ENCODE measurements at regions not wholly inside any gene's neighbourhood (a gene's known extent, or its start where the extent isn't known, plus 50 kb on each side); places are given as distances from the start of the nearest gene placed in this dataset.

DNA sequence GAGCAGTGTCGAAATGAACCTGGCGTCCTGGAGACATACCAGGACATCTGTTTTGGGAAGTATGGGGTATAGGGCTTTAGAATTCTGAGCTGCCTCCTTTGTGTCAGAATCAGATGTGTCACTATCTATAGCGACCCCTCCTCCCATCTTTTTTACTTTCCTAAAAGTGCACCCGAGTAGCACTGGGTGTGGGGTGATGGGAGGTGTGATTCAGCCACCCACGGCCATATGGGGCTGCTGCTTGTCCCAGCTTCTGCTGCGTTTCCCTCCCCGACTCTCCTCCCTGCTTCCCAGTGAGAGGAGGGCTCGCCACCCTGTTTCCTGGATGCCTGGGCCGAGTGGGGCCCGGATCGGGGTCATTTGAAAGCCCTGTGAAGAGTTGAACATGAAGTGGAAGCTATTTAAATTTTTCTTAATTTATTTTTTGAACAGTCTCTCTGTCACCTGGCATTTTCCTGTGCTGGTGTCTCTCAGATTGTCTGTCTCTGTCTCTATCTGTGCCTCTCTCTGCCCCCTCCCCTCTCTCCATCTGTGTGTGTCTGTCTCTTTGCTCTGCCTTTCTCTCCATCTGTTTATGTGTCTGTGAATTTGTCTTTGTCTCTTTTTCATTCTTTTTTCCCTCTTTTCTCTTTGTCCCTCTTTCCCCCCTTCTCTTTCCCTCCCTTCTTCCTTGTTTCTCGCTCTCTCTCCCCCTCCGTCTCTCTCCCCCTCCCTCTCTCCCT is 638.8 kb upstream of the EEF2KMT start:
- no peak for DNase-seq
- TF ChIP-seq, protein P1, sequence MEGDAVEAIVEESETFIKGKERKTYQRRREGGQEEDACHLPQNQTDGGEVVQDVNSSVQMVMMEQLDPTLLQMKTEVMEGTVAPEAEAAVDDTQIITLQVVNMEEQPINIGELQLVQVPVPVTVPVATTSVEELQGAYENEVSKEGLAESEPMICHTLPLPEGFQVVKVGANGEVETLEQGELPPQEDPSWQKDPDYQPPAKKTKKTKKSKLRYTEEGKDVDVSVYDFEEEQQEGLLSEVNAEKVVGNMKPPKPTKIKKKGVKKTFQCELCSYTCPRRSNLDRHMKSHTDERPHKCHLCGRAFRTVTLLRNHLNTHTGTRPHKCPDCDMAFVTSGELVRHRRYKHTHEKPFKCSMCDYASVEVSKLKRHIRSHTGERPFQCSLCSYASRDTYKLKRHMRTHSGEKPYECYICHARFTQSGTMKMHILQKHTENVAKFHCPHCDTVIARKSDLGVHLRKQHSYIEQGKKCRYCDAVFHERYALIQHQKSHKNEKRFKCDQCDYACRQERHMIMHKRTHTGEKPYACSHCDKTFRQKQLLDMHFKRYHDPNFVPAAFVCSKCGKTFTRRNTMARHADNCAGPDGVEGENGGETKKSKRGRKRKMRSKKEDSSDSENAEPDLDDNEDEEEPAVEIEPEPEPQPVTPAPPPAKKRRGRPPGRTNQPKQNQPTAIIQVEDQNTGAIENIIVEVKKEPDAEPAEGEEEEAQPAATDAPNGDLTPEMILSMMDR (IDR thresholded peaks at IDR 0.05; ENCODE audit: partially characterized antibody, unreplicated experiment), result no peak
- Mint-ChIP-seq H3K27me3 (ENCODE audit: unreplicated experiment) (peaks cover 2% of the 10 kb centered on the region), H3K9me3 (ENCODE audit: unreplicated experiment) (peaks cover 5% of the 10 kb centered on the region), H3K36me3 (ENCODE audit: unreplicated experiment) (no peaks in the 10 kb centered on the region), H3K4me3 (ENCODE audit: unreplicated experiment) (no peak overlapping the region), H3K27ac (ENCODE audit: unreplicated experiment) (peak overlapping the region; percentile 86), H3K4me1 (ENCODE audit: low read depth, unreplicated experiment) (peaks cover 5% of the 10 kb centered on the region)

DNA sequence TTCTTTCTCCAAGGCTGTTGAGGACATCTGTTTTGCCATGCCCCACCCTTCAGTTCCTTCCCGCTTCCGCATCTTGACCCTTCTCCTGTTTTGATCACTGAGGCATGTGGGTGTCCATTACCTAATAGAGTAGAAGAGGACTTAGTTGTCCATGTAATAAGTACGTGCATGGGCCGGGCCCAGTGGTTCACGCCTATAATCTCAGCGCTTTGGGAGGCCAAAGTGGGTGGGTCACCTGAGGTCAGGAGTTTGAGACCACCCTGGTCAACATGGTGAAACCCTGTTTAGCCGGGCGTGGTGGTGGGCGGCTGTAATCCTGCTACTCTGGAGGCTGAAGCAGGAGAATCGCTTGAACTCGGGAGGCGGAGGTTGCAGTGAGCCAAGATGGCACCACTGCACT is 637.8 kb upstream of the EEF2KMT start:
- Mint-ChIP-seq H3K4me1 (ENCODE audit: low read depth, unreplicated experiment) (peaks cover 5% of the 10 kb centered on the region), H3K9me3 (ENCODE audit: unreplicated experiment) (peaks cover 5% of the 10 kb centered on the region), H3K4me3 (ENCODE audit: unreplicated experiment) (no peak overlapping the region), H3K36me3 (ENCODE audit: unreplicated experiment) (no peaks in the 10 kb centered on the region), H3K27me3 (ENCODE audit: unreplicated experiment) (peaks cover 2% of the 10 kb centered on the region), H3K27ac (ENCODE audit: unreplicated experiment) (no peak overlapping the region)
- no peak for DNase-seq
- TF ChIP-seq, protein P1 (IDR thresholded peaks at IDR 0.05; ENCODE audit: partially characterized antibody, unreplicated experiment), result no peak

DNA sequence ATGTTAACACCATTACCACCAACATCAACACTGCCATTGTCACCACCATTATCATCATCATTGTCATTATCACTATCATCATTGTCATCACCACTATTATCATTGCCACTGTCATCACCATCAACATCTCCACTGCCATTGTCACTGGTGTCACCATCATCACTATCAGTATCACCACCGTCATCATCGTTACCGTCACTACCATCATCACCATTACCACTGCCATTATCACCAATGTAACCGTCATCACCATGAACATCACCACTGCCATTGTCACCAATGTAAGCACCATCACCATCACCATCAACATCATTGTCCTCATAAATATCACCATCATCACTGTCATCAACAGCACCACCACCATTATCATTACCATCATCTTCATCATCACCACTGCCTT is 633.2 kb upstream of the EEF2KMT start:
- Mint-ChIP-seq H3K4me1 (ENCODE audit: low read depth, unreplicated experiment) (no peaks in the 10 kb centered on the region), H3K27me3 (ENCODE audit: unreplicated experiment) (no peaks in the 10 kb centered on the region), H3K9me3 (ENCODE audit: unreplicated experiment) (peaks cover 2% of the 10 kb centered on the region), H3K27ac (ENCODE audit: unreplicated experiment) (no peak overlapping the region), H3K4me3 (ENCODE audit: unreplicated experiment) (no peak overlapping the region), H3K36me3 (ENCODE audit: unreplicated experiment) (no peaks in the 10 kb centered on the region)
- DNase-seq, result no peak
- TF ChIP-seq, protein P1 (IDR thresholded peaks at IDR 0.05; ENCODE audit: partially characterized antibody, unreplicated experiment), result no peak

DNA sequence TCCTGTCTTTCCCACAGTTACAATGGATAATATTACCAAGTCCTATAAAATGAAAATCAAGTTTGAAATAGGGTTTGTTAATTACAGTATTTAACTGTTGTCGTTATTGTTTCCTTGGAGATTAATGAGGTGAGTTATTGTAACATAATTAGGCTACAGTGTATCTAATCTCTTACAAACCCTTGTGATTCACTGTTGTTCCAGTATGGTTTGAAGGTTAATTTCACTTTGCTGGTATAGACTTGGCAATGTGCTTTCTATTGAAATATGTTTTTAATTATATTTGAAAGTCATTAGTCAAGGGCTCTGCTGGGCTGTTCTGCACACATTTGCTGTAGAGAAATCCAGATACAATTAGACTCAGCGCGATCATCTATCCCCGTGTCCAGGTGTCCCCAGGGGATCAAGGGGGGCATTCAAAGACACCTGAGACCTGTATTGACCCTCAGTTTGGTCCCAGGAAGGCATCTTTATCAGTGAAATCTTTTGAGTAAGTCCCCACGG is 624.6 kb upstream of the EEF2KMT start:
- no peak for DNase-seq
- no peak overlapping the region for H3K27ac Mint-ChIP-seq (ENCODE audit: unreplicated experiment)
- no peaks in the 10 kb centered on the region for H3K4me1 Mint-ChIP-seq (ENCODE audit: low read depth, unreplicated experiment)
- H3K27me3 Mint-ChIP-seq (ENCODE audit: unreplicated experiment), result no peaks in the 10 kb centered on the region
- H3K4me3 Mint-ChIP-seq (ENCODE audit: unreplicated experiment), result no peak overlapping the region
- no peaks in the 10 kb centered on the region for H3K36me3 Mint-ChIP-seq (ENCODE audit: unreplicated experiment)
- no peaks in the 10 kb centered on the region for H3K9me3 Mint-ChIP-seq (ENCODE audit: unreplicated experiment)
- TF ChIP-seq, protein P1 (IDR thresholded peaks at IDR 0.05; ENCODE audit: partially characterized antibody, unreplicated experiment), result no peak

DNA sequence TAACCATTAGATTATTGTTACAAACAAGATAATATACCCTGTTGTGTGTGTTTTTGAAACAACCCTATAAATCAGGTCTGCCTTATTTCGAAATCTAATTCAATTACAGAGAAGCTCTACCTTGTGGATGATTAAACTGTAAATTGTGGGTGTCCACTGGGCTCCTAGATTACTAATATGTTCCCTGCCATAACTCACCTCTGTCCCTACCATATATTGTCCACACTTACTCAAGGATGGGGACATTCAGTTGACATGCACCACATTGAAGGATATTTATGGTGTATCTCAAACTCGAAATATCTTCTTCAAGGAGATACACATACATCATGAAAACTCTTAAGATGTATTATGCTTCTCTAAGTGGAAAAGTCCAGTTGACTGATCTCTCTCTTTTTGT is 617.6 kb upstream of the EEF2KMT start:
- Mint-ChIP-seq H3K4me3 (ENCODE audit: unreplicated experiment) (no peak overlapping the region), H3K4me1 (ENCODE audit: low read depth, unreplicated experiment) (no peaks in the 10 kb centered on the region), H3K9me3 (ENCODE audit: unreplicated experiment) (peaks cover 4% of the 10 kb centered on the region), H3K27me3 (ENCODE audit: unreplicated experiment) (no peaks in the 10 kb centered on the region), H3K36me3 (ENCODE audit: unreplicated experiment) (peaks cover 5% of the 10 kb centered on the region), H3K27ac (ENCODE audit: unreplicated experiment) (no peak overlapping the region)
- DNase-seq, result no peak
- TF ChIP-seq, protein P1 (IDR thresholded peaks at IDR 0.05; ENCODE audit: partially characterized antibody, unreplicated experiment), result no peak

All from glutamatergic neuron (in vitro differentiated cells).